Cardiac septum (tissue), 1 donor: ENCODE measurements at regions not wholly inside any gene's neighbourhood (a gene's known extent, or its start where the extent isn't known, plus 50 kb on each side); places are given as distances from the start of the nearest gene placed in this dataset.

Source experiments
- DNase-seq: peaks from one replicate; pipeline ENCODE4 v3.0.0-alpha.2; 2020; ENCODE audit warnings: low spot score
- intact Hi-C: fragments of 100-400 bp; cut with DNase I; formaldehyde crosslinking; loops from one replicate; pipeline ENCODE4 v1.14.0; 2022
- donor health status: DM: no; HTN: no; CAD: no.

GRCh38 chr1:58983162-58983561 is 199.3 kb upstream of the JUN start:
- intact Hi-C loops, result no loop called here
- DNase-seq, result no peak

- intact Hi-C loops, result no loop called here
- DNase-seq, result no peak
Measured at GRCh38 chr1:58983633-58984245, 199.9 kb upstream of the JUN start.

GRCh38 chr1:58986996-58987767 is 203.3 kb upstream of the JUN start:
- DNase-seq, result no peak
- intact Hi-C loops, result no loop called here

GRCh38 chr1:58988752-58989151 is 204.9 kb upstream of the JUN start:
- intact Hi-C loops, result no loop called here
- DNase-seq, result no peak

GRCh38 chr1:58989845-58990244 is 206.0 kb upstream of the JUN start:
- DNase-seq, result no peak
- intact Hi-C loops, result no loop called here

- no peak for DNase-seq
- intact Hi-C loops, result no loop called here
Measured at GRCh38 chr1:58991305-58991704, 207.5 kb upstream of the JUN start.

- DNase-seq, result no peak
- intact Hi-C loops, result no loop called here
Measured at GRCh38 chr1:58992643-58993042, 208.8 kb upstream of the JUN start.

- DNase-seq, result no peak
- intact Hi-C loops, result no loop called here
Measured at GRCh38 chr1:58993403-58993802, 209.6 kb upstream of the JUN start.

- intact Hi-C loops, result no loop called here
- DNase-seq, result no peak
Measured at GRCh38 chr1:58994664-58995063, 210.8 kb upstream of the JUN start.

- DNase-seq, result no peak
- intact Hi-C loops, result no loop called here
Measured at GRCh38 chr1:58996341-58997059, 212.7 kb upstream of the JUN start.

- intact Hi-C loops, result no loop called here
- no peak for DNase-seq
Measured at GRCh38 chr1:58997060-58997411, 213.2 kb upstream of the JUN start.

- DNase-seq, result no peak
- intact Hi-C loops, result no loop called here
Measured at GRCh38 chr1:58997637-58998036, 213.8 kb upstream of the JUN start.

- no peak for DNase-seq
- intact Hi-C loops, result no loop called here
Measured at GRCh38 chr1:58999676-59000075, 215.8 kb upstream of the JUN start.

GRCh38 chr1:59004755-59005154 is 220.9 kb upstream of the JUN start:
- no peak for DNase-seq
- intact Hi-C loops, result no loop called here

GRCh38 chr1:59005491-59006288 is 221.8 kb upstream of the JUN start:
- intact Hi-C loops, result no loop called here

GRCh38 chr1:59006289-59006658 is 222.4 kb upstream of the JUN start:
- no peak for DNase-seq
- intact Hi-C loops, result no loop called here

More at GRCh38 chr1:59005491-59006288, 221.8 kb upstream of the JUN start:
- no peak for DNase-seq

GRCh38 chr1:59006932-59007331 is 223.1 kb upstream of the JUN start:
- no peak for DNase-seq
- intact Hi-C loops, result no loop called here

GRCh38 chr1:59007429-59007819 is 223.6 kb upstream of the JUN start:
- intact Hi-C loops, result no loop called here
- no peak for DNase-seq

- DNase-seq, result no peak
- intact Hi-C loops, result no loop called here
Measured at GRCh38 chr1:59007820-59008598, 224.2 kb upstream of the JUN start.
